D721Med (cell line): ENCODE measurements at regions not wholly inside any gene's neighbourhood (a gene's known extent, or its start where the extent isn't known, plus 50 kb on each side); places are given as distances from the start of the nearest gene placed in this dataset.

ENCODE experiments used
- DNase-seq: peaks from one replicate; pipeline ENCODE4 v3.0.0; 2011; ENCODE audit warnings: low spot score; ENCODE audit not compliant: insufficient read length
- FAIRE-seq: peaks from 2 replicates; lab custom pipeline; 2011; peaks lifted over from hg19 to GRCh38; lab: Jason Lieb, UNC
- CTCF ChIP-seq: IDR thresholded peaks from 2 replicates; pipeline ENCODE4 v1.5.1; 2012; ENCODE audit warnings: mild to moderate bottlenecking, control low read depth; ENCODE audit not compliant: insufficient read depth; ENCODE audit errors: missing control alignments

- no peak for TF ChIP-seq CTCF
- FAIRE-seq (no peak), DNase-seq (no peak)
Measured at GRCh38 chr7:124692425-124692824, 73.2 kb downstream of the GPR37 start.

GRCh38 chr7:124690840-124691239, 74.8 kb downstream of the GPR37 start:
- DNase-seq (no peak), FAIRE-seq (no peak)
- TF ChIP-seq CTCF = no peak

GRCh38 chr7:124689931-124690330, 75.7 kb downstream of the GPR37 start:
- TF ChIP-seq CTCF = no peak
- DNase-seq (no peak), FAIRE-seq (no peak)

- no peak for FAIRE-seq
- TF ChIP-seq CTCF = no peak
- DNase-seq = no peak
Measured at GRCh38 chr7:124689523-124689922, 76.1 kb downstream of the GPR37 start.

GRCh38 chr7:124688991-124689390, 76.6 kb downstream of the GPR37 start:
- FAIRE-seq (peak; percentile 35), DNase-seq (no peak)
- no peak for TF ChIP-seq CTCF

- TF ChIP-seq CTCF = no peak
- no peak for DNase-seq
- FAIRE-seq = no peak
Measured at GRCh38 chr7:124686543-124687171, 78.9 kb downstream of the GPR37 start.

- FAIRE-seq = no peak
- no peak for TF ChIP-seq CTCF
Measured at GRCh38 chr7:124681946-124682345, 83.6 kb downstream of the GPR37 start.

More at GRCh38 chr7:124681946-124682345, 83.6 kb downstream of the GPR37 start:
- no peak for DNase-seq
